ENCODE measurements at regions not wholly inside any gene's neighbourhood (a gene's known extent, or its start where the extent isn't known, plus 50 kb on each side); places are given as distances from the start of the nearest gene placed in this dataset.
"Not testable (repeated sequence)": the region's sequence is repeated elsewhere in the genome, so short reads cannot be mapped to it uniquely, and the experiment has no call there.

GRCh38 chr7:68700414-68700813 is 897.9 kb upstream of the AUTS2 start:
- DNase-seq (ENCODE audit: low spot score): peak; percentile 23

DNA sequence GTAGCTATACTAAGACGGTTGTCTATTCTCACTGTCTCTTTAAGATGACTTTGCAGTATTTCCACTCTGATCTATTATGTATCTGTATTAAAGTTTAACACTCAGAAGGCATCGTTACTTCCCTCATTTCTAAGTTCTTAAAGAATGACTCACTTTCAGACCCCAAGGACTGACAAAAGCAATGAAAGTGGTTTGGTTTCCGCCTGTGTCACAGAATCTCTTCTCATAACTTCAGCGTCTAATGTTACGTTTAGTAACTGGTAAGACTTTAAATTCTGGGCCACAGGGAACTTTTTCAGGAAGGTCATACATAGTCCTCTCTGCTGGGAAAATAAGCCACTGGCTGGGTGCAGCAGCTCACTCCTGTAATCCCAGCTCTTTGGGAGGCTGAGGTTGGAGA is 892.0 kb upstream of the AUTS2 start:
- peak; percentile 97 for DNase-seq (ENCODE audit: low spot score)

GRCh38 chr7:68707159-68707558 is 891.1 kb upstream of the AUTS2 start:
- no peak for DNase-seq (ENCODE audit: low spot score)

GRCh38 chr7:68707958-68708357 is 890.3 kb upstream of the AUTS2 start:
- no peak for DNase-seq (ENCODE audit: low spot score)

- no peak for DNase-seq (ENCODE audit: low spot score)
Measured at GRCh38 chr7:68712956-68713495, 885.2 kb upstream of the AUTS2 start.

- DNase-seq (ENCODE audit: low spot score): not testable (repeated sequence)
Measured at GRCh38 chr7:68714135-68714534, 884.1 kb upstream of the AUTS2 start.

DNA sequence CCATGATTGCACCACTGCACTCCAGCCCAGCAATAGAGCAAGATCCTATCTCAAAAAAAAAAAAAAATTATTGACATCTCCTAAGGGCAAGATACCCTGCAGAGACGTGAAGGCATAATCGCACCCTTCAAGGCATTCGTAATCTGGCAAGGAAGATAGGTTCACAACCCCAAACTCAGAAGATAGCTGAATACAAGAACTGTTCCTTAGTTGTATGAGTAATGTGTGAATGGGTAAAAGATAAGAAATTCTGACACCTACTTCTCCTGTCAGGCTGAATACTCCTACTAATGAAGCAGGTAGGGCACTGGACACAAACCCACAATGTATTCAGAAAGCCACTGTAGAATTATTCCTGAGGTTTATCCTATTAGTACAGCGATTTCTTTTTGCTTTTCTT is 882.4 kb upstream of the AUTS2 start:
- no peak for DNase-seq (ENCODE audit: low spot score)

DNA sequence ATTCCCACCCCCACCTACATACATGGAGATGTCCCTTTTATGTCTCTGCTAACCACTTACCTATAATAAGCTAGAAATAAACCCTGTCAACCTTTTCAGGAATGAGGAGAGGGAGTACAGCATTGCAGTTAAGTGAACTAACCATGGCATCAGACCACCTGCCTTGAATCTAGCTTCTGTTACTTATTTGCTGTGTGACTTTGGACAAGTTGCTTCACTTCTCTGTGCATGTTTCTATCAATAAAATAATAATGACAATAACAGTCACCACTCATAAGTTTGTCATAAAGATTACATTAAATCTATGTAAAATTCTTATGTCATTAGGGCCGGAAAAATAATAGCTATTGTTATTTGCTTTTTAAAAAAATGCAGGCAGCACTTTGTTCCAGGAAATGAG is 881.1 kb upstream of the AUTS2 start:
- no peak for DNase-seq (ENCODE audit: low spot score)

- DNase-seq (ENCODE audit: low spot score): no peak
Measured at GRCh38 chr7:68718097-68718551, 880.2 kb upstream of the AUTS2 start.

- DNase-seq (ENCODE audit: low spot score): no peak
Measured at GRCh38 chr7:68720697-68721096, 877.6 kb upstream of the AUTS2 start.

DNA sequence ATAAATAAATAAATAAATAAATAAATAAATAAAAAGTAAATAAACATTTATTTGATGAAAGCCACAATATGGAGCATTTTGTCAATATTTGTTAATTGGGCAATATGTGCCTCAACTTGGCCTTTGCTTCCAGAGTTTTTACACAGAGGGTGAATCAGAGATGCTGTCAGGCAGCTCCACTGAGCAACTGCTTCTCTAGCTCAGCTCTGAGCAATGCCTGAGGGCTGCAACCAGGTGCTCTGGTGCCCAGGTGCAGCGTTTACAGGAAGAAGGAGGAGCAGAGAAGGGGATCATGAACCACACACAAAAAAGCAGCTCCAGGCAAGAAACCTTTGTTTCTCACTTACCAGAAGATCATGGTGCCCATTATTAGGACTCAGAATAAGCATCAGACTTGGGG is 876.2 kb upstream of the AUTS2 start:
- DNase-seq (ENCODE audit: low spot score): peak; percentile 15

DNA sequence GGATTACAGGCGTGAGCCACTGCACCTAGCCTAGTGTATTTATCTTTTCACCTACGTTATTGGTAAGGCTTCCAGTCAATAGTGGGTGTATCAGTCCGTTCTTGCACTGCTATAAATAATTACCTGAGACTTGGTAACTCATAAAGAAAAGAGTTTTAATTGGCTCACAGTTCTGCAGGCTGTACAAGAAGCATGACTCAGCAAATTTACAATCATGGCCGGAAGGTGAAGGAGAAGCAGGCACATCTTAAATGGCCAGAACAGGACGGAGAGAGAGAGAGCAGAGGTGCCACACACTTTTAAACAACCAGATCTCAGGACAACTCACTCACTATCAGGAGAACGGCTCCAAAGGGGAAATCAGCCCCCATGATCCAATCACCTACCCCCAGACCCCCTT is 873.3 kb upstream of the AUTS2 start:
- no peak for DNase-seq (ENCODE audit: low spot score)

GRCh38 chr7:68725843-68726785 is 872.2 kb upstream of the AUTS2 start:
- DNase-seq (ENCODE audit: low spot score): no peak

- DNase-seq (ENCODE audit: low spot score): not testable (repeated sequence)
Measured at GRCh38 chr7:68728720-68729119, 869.6 kb upstream of the AUTS2 start.

GRCh38 chr7:68729371-68729770 is 868.9 kb upstream of the AUTS2 start:
- DNase-seq (ENCODE audit: low spot score): no peak

DNA sequence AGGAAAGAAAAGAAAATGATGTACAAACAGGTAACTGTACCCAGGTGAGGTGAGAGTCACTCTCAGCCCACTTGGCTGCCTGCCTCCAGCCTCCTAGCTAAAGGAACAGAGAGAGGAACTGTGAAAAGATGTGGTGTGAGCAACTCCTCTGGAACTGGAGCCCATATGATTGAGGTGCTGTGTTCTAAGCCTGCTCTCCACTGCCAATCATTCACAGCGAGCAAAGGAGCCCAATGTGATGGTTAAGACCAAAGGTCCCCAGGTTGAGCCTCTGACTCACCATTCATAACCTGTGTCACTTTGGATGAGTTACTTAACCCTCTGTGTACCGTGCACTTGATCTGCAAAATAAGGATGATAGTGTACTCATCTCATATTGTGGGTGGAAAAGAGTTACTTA is 868.1 kb upstream of the AUTS2 start:
- DNase-seq (ENCODE audit: low spot score): peak; percentile 64

- peak; percentile 52 for DNase-seq (ENCODE audit: low spot score)
Measured at GRCh38 chr7:68730964-68731363, 867.3 kb upstream of the AUTS2 start.

DNA sequence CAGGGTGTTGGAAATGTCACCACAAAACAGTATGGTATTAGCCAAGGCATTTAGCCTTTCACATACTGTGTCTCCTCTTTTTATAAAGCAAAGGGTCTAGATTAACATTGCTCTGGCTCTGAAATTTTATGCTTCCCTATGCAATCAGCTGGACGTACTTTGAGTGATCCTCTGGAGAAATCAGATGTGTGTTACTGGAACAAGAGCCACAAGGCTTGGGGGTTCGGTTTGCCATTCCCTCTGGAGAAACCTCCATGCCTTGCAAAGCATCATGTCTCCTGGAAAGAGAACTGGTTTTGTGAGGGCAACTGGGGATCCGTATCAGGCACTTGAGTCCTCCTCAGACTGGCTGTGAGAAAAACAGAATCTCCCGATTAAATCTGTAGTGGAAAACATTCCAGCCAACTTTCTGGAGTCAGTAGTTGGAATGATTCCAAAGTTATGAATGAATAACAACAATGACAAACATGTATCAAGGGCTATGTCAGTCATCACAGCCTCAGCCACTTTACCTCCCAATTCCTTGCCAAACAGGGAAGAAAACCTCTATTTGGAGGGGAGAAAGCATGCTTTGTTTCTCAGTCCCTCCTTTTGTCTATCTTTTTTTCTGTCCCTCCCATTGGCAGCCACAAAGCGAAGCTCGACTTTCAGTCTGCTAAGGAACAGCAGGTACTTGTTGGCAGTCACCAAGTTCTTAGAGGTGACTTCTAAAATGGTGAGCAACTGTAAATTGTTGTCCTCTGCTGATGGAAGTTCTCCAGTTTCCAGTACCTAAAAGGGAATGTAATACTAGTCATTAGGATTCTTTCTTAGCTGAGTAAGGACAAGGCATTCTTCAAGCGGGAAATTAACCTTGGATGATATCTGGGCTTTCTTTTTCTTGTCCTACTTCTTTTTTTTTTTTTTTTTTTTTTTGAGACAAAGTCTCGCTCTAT is 864.8 kb upstream of the AUTS2 start:
- peak; percentile 59 for DNase-seq (ENCODE audit: low spot score)

DNA sequence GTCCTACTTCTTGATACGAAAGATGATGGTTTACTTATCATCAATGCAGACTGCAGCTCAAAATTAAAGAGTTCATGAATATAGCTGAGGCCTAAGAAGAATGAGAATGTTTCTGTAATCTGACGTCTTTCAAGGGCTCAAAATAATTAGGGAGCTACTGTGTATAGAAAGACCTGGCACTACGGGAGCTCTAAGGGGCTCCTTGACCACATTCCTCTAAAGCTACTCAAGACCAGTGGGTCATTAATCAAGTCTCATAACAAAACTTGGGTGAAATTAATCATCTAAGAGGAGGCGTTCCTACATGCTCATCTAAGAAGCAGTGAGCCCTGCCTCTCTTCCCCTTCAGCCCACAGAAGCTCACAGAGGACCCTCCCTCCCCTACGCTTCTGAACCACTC is 863.8 kb upstream of the AUTS2 start:
- no peak for DNase-seq (ENCODE audit: low spot score)

DNA sequence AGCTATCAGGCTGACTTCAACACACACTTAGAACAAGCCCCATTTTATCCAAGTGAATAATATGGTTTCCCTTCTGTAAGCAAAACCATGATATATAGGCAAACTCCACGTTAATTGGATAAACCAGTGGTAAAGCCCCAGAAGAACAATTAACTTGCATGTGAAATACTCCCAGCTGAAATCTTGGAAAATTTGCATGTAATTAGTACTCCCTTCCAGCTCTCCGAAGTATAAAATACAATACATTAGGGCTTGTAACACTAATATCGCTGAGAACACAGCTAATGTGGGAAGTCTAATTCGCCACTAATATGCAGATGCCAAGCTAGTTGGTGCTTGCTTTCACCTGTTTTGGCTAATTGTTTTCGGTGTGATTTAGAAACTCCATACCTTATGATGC is 859.0 kb upstream of the AUTS2 start:
- no peak for DNase-seq (ENCODE audit: low spot score)

GRCh38 chr7:68744036-68744435 is 854.2 kb upstream of the AUTS2 start:
- DNase-seq (ENCODE audit: low spot score): no peak

All from kidney tubule cell (primary cell).